ENCODE measurements at regions not wholly inside any gene's neighbourhood (a gene's known extent, or its start where the extent isn't known, plus 50 kb on each side); places are given as distances from the start of the nearest gene placed in this dataset.

GRCh38 chr13:26989261-26989956 is 182.2 kb downstream of the USP12 start:
- no peak for DNase-seq

DNA sequence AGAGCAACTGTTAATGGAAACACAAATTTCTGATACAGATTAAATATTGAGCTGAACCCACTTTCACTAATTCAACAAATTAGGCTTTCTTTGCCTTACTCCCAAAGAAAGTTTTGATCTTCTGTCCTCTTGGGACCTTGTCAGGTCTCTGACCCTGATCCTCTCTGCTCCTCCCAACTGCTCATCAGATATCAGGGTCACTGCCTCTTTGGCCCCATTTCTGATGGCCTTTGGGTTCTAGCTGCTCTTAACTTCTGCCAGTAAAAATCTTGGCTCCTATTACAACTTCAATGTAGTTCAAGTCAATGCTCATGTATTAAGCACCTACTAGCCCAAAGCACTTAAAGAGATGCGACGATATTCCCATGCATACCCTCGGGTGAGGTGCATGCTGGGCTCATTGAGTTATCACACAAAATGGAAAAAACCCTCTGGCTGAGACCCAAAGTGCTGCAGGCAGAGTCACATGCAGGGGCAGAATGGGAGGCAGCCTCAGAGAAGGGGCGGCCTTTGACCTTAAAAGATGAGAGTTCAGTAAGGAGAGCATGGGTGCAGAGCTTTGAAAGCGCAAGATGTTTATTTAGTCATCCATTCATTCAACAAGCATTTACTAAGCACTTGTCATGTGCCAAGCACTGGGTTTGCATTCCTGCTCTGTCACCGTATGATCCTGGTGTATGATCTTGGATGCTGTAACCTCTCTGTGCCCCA is 183.4 kb downstream of the USP12 start:
- DNase-seq: no peak

GRCh38 chr13:26987486-26988013 is 184.1 kb downstream of the USP12 start:
- DNase-seq: no peak

DNA sequence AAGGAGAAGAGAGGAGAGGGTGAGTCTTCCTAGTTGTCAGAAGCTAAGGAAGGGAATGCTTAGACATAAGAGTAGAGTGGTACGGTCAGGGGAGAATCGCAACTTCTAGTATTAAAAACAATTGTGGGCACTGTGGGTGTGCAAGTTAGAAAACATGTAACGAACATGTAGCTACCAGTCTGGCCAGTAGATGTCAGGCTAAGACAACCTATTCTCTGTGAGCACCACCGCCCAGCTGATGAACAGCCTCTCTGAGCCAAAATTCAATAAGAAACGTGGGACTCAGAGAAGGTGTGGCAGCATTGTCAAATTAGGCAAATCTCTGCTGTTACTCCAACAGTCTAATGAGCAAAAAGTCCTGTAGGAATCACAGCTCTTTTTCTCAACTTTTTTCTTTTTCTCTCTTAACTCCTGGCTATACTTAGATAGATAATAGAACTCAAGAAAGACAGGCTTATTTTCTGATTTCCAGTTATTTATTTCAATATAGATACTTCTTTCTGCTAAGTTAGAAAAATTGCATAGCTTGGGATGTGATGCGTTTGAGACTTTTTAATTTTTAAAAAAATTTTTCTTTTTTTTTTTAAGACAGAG is 186.2 kb downstream of the USP12 start:
- peak; percentile 54 for DNase-seq

- DNase-seq: no peak
Measured at GRCh38 chr13:26984337-26984736, 187.3 kb downstream of the USP12 start.

GRCh38 chr13:26983543-26984320 is 187.9 kb downstream of the USP12 start:
- DNase-seq: no peak

DNA sequence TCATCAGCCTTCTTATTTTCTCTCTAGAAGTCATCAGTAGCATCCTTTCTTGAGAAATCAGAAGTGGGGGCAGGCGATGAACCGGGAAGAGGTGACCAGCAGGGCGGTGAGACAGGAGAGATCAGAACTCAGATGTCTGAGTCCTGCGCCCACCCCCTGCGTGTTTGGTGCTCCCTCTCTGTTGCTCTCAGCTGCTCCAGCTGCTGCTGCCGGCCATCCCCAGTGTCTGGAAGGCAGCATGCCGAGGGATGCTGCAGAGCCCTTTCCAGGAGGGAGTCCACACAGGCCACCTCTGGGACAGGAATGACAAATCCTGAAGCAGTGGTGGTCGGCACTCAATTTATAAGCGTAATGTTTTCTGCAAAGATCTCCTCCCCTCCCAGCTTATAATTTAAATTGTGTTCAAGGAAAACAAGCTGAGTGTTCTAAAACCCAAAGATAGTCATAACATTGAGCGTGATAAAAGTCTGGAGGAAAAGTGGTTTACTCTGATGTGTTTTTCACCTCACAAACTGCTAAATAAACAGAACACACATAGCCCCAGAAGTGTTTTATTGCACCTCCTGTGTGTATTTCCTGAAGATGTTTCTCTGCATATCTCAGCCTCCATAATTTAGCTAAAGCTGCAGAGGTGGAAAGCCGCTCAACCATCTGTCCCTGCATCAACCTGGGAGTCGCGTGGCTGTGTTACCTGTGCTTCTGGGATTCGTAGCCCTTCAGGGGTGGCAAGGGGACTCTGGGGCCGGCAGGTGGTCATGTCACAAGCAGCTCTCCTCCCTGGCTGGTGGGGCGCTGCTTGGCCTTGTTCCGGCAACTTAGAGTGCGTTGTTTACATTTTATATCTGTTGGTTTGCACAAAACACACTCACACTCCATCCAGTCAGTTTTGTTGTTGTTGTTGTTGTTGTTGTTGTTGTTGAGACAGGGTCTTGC is 191.2 kb downstream of the USP12 start:
- no peak for DNase-seq

GRCh38 chr13:26979334-26979733 is 192.3 kb downstream of the USP12 start:
- DNase-seq: no peak

DNA sequence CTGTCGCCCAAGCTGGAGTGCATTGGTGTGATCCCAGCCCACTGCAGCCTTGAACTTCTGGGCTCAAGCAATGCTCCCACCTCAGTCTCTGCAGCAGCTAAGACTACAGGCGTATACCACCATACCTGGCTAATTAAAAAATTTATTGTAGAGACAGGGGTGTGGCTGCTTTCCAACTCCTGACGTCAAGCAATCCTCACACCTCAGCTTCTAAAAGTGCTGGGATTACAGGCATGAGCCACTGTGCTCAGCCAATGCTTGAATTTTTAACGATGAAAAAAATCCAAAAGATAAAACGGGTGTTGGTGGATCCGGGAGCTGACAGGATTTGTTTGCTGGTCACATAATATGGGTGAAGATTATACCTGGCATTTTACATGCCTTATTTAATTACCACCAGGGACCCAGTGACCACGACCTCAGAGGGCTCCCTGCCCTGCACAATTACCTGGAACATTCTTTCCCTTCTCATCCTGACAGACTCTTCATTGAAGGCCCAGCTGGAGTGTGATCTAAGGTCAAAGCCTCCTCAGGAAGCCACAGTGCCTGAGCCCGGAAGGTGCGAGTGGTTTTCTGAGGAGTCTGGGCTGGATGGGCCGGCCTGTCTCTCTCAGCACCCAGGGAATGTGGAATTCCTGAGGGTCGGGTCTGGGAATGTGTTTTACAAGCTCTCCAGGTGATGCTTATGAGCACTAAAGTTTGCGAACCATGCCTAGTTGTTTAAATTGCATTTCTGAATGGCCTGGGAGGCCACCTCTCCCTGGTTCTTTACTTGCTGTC is 193.3 kb downstream of the USP12 start:
- DNase-seq: no peak

- no peak for DNase-seq
Measured at GRCh38 chr13:26977541-26977940, 194.1 kb downstream of the USP12 start.

DNA sequence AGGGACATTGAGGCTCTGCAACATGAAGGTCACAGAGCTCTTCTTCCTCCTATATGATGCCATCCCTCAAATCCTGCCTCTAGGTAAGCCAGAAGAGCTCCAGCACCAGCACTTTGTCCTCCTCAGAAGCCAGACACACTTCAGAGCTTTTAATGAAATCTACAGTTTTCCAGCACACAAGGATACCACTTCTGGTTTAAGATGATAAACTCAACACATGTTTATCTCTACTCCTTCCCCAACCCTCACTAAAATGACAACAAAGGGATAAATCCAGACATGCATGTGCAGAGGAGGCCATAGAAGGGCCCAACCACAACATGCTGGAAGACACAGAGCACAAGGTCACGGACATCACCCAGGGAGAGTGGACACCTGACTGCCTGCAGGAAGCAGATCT is 195.3 kb downstream of the USP12 start:
- no peak for DNase-seq

DNA sequence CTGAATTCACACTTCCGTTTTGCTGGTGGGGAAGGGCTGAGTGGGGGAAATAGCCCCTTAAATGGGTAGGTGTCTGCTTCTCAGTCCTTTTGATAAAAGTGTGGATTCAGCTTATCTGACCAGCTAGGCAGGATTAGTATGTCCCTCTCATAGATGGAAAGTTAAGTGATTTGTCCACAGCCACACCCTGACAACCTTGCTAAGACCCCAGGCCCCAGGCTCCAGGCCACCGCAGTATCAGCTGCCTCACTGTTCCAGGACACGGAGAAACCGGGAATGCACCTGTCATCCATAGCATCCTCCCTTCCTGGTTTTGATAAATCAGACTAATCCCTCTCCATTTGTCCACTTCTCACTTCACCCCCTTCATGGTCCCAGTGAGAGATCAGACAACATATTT is 197.7 kb downstream of the USP12 start:
- DNase-seq: no peak

DNA sequence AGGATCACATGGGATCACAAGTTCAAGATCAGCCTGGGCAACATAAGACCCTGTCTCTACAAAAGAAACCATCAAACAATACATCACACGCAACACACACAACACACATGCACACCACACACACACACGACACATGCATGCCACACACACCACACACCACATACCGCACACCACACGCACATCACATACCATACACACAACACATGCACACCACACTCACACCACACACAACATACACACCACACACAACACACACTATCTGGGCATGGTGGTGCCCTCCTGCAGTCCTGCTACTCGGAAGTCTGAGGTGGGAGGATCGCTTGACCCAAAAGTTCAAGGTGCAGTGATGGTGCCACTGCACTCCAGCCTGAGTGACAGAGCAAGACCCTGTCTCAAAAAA is 198.3 kb downstream of the USP12 start:
- DNase-seq: no peak

- DNase-seq: no peak
Measured at GRCh38 chr13:26971990-26972887, 199.4 kb downstream of the USP12 start.

DNA sequence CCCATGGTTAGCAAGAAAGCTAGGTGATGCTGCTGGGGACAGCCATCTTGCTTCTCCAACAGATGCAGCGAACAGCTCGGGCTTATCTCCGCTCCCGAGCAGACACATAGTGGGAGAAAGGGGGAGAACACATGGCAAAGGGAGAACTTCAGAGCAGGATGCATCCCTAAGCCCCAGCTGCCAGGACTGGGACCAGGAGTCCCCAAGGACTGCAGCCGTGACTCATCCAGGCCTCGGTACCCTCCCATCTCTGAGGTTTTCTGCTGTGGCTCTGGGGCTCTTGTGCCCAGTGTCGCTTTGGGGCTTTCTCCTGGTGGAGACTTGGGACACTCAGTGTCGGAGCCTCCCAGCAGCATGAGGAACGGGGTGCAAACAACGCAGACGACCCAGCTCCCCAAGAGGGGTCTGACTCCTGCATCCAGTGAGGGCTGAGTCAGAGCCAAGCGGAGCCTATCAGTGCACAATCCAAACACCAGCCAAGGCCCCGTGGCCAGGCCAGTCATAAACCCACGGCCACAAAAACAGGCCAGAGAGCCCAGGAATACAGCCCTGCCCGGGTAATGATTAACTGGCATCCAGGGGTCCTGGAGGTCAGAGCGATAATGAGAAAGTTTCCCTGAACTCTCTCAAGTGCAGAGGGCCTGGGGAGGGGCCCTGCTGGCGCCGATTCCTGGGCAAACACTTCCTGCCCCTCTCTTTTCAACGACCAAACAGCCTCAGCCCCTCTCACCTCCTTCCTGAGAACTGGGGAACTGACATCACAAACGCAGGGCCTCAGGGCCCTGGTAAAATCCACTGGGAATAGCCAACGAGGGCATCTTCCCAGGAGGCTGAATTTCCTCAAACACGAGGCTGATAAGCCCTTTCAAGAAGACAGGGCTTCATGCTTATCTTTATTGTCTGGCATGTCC is 202.9 kb downstream of the USP12 start:
- DNase-seq: no peak

DNA sequence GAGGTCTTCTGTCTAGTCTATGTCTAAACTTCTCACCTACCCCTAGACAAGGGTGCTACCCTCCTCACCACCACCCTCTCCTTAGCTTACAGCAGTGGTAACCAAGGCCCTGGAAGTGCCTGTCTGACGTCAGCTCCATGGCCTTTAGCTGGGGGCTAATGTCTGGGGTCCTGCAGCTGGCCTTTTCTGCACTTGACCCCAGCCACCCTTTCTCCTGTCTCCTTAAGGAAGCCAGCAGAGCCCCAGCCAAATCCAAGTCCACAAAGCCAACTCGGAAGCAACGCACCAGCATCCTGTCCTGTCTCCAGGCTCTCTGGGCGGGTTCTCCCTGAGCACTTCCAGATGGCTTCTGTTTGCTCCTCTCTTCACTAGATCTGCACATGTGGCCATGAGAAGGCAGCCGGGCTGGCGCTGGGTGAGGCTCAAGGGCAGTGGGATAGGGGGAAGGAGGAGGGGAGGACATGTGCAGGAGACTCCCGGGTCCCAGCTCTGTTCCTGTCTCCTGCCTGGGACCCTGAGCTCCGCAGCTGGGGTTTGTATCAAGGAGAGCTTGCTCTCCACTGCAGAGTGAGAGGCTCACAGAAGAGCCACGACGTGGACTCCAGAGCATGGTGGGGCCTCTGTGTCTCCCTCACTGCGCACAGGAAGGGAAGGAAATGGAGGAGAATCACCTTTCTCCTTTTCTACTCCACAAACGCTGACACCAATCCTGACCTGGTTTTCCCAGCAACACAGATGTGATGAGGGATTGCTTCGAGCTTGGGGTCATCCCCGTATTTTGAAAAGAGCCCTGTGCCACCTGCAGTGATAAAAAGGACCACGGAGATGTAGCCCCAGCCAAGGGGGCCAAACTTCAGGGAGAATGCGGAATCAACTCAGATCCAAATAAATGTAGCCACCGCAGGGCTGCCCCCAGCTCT is 204.2 kb downstream of the USP12 start:
- DNase-seq: no peak

GRCh38 chr13:26966701-26967080 is 204.9 kb downstream of the USP12 start:
- DNase-seq: no peak

All from central memory CD4-positive, alpha-beta T cell (primary cell).